Lower leg skin (tissue), 3 donors: ENCODE measurements at regions not wholly inside any gene's neighbourhood (a gene's known extent, or its start where the extent isn't known, plus 50 kb on each side); places are given as distances from the start of the nearest gene placed in this dataset.

Experiments used
- POLR2A ChIP-seq, 2 donors: fragments of 450-650 bp; IDR thresholded peaks; one replicate each; pipeline ENCODE4 v1.6.1; 2016 to 2017; ENCODE audit warnings: antibody characterized with exemption in 2 of 2, mild to moderate bottlenecking in 1 of 2, moderate library complexity in 1 of 2
- TF ChIP-seq, protein P1 (sequence below), 3 donors: fragments of 450-650 bp; IDR thresholded peaks; one replicate each; pipeline ENCODE4 v1.5.1; 2016; ENCODE audit warnings: antibody characterized with exemption in 3 of 3, mild to moderate bottlenecking in 3 of 3, moderate library complexity in 2 of 3

DNA sequence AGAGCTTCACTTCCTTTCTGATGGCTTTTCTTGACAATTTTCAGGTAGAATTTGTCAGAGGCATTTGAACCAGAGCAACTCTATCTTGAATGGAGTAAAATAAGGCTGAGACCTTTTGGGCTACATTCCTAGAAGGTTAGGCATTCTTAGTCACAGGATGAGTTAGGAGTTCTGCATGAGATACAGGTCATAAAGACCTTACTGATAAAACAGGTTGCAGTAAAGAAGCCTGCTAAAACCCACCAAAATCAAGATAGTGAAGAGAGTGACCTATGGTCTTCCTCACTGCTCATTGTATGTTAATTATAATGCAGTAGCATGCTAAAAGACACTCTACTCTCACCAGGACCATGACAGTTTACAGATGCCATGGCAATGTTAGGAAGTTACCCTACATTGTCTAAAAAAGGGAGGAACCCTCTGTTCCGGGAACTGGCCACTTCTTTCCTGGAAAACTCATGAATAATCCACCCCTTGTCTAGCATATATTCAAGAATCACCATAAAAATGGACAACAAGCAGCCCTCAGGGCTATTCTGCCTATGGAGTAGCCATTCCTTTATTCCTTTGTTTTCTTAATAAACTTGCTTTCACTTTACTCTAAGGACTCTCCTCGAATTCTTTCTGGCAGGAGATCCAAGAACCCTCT is 1519.7 kb upstream of the TENM4 start:
- TF ChIP-seq, protein P1, sequence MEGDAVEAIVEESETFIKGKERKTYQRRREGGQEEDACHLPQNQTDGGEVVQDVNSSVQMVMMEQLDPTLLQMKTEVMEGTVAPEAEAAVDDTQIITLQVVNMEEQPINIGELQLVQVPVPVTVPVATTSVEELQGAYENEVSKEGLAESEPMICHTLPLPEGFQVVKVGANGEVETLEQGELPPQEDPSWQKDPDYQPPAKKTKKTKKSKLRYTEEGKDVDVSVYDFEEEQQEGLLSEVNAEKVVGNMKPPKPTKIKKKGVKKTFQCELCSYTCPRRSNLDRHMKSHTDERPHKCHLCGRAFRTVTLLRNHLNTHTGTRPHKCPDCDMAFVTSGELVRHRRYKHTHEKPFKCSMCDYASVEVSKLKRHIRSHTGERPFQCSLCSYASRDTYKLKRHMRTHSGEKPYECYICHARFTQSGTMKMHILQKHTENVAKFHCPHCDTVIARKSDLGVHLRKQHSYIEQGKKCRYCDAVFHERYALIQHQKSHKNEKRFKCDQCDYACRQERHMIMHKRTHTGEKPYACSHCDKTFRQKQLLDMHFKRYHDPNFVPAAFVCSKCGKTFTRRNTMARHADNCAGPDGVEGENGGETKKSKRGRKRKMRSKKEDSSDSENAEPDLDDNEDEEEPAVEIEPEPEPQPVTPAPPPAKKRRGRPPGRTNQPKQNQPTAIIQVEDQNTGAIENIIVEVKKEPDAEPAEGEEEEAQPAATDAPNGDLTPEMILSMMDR (IDR thresholded peaks at IDR 0.05): no peak
- no peak for TF ChIP-seq POLR2A (IDR thresholded peaks at IDR 0.05)
